Transverse colon (tissue), 4 donors: ENCODE measurements at regions not wholly inside any gene's neighbourhood (a gene's known extent, or its start where the extent isn't known, plus 50 kb on each side); places are given as distances from the start of the nearest gene placed in this dataset.
A peak's percentile ranks its signal among the peaks of the same experiment; 100 is the strongest.

Source experiments
- DNase-seq: peaks from one replicate; pipeline ENCODE4 v3.0.0-alpha.2; 2019
- H3K27ac ChIP-seq, 4 donors: fragments of 200-600 bp; sonication (generic); 2 replicates each; pipeline ENCODE4 v1.5.1; 2016 to 2018; ENCODE audit warnings: inconsistent platforms in 4 of 4
- H3K27me3 ChIP-seq: fragments of 200-600 bp; sonication (generic); 2 replicates; pipeline ENCODE4 v1.5.1; 2017; ENCODE audit warnings: inconsistent platforms
- H3K36me3 ChIP-seq, 4 donors: fragments of 200-600 bp; sonication (generic); 2 replicates each; pipeline ENCODE4 v1.5.1; 2017 to 2019; ENCODE audit warnings: inconsistent platforms in 4 of 4
- H3K4me1 ChIP-seq, 4 donors: fragments of 200-600 bp; sonication (generic); 2 replicates each; pipeline ENCODE4 v1.5.1; 2017 to 2020; ENCODE audit warnings: inconsistent platforms in 4 of 4
- H3K4me3 ChIP-seq, 4 donors: fragments of 200-600 bp; sonication (generic); 1 replicate in 1 of 4; 2 replicates in 3 of 4; pipeline versions ENCODE4 v1.5.1 to v1.6.1; 2017 to 2019; ENCODE audit warnings: inconsistent platforms in 4 of 4
- H3K9me3 ChIP-seq, 2 donors: fragments of 200-600 bp; sonication (generic); 2 replicates each; pipeline ENCODE4 v1.5.1; 2017 to 2019; ENCODE audit warnings: inconsistent platforms in 2 of 2
- EP300 ChIP-seq: sonication (generic); formaldehyde crosslinking; IDR thresholded peaks from one replicate; pipeline ENCODE4 v1.6.1; 2017; ENCODE audit warnings: antibody characterized with exemption, low read depth
- POLR2A ChIP-seq: fragments of 450-650 bp; IDR thresholded peaks from one replicate; pipeline ENCODE4 v1.6.1; 2016; ENCODE audit warnings: antibody characterized with exemption, mild to moderate bottlenecking, moderate library complexity
- POLR2AphosphoS5 ChIP-seq, 3 donors: sonication (generic); formaldehyde crosslinking; IDR thresholded peaks; one replicate each; pipeline ENCODE4 v1.6.1; 2016; ENCODE audit warnings: antibody characterized with exemption in 3 of 3
- WGBS, 2 donors: methylation state at CpG; one replicate each; pipeline ENCODE4 v1.1.5; 2018; ENCODE audit warnings: low coverage in 1 of 2; 5-methylcytosine and 5-hydroxymethylcytosine counted together
- in situ Hi-C, 4 donors: fragments of 200-750 bp; cut with MboI; loops; one replicate each; pipeline versions ENCODE4 v1.15.0 to v1.15.1; 2017; ENCODE audit warnings: low sequenced_read_pairs in 3 of 4, low pct_ligation_motif_present in 1 of 4, low pct_unique_long_range_greater_than_20kb in 1 of 4
- intact Hi-C: fragments of 100-400 bp; cut with DNase I; formaldehyde crosslinking; loops from one replicate; pipeline ENCODE4 v1.15.1; 2023; ENCODE audit warnings: low total_unique reads
- TF ChIP-seq, protein P1 (sequence below), 5 experiments: fragments of 200-600 bp in 3 of 5; fragments of 450-650 bp in 2 of 5; sonication (generic) in 3 of 5; IDR thresholded peaks; 1 replicate in 2 of 5; 2 replicates in 3 of 5; pipeline ENCODE4 v1.5.1; 2016 to 2017; ENCODE audit warnings: antibody characterized with exemption in 5 of 5, inconsistent platforms in 3 of 5, mild to moderate bottlenecking in 2 of 5, moderate library complexity in 1 of 5

GRCh38 chr5:61626639-61627282 is 294.7 kb downstream of the ZSWIM6 start:
- Histone ChIP-seq H3K27ac (peak overlapping the region; percentile 82 to 85 (median 83)), H3K4me1 (peaks cover 0 to 27% (median 11%) of the 10 kb centered on the region in 4 donors), H3K27me3 (no peaks in the 10 kb centered on the region), H3K36me3 (no peaks in the 10 kb centered on the region), H3K9me3 (no peaks in the 10 kb centered on the region), H3K4me3 (peak overlapping the region; percentile 51 to 68 (median 64))
- in situ Hi-C loops: loop anchor here in 2 of 4 donors (25.0 kb wide), 2 partner anchors 289 to 564 kb away; partner anchors contain the start of gene ZSWIM6 (in 1 of the 2)
- WGBS, 2 donors: 50 to 59% methylated on average over 1 to 10 of the region's 10 CpGs
- intact Hi-C loops: no loop called here
- TF ChIP-seq, protein P1, sequence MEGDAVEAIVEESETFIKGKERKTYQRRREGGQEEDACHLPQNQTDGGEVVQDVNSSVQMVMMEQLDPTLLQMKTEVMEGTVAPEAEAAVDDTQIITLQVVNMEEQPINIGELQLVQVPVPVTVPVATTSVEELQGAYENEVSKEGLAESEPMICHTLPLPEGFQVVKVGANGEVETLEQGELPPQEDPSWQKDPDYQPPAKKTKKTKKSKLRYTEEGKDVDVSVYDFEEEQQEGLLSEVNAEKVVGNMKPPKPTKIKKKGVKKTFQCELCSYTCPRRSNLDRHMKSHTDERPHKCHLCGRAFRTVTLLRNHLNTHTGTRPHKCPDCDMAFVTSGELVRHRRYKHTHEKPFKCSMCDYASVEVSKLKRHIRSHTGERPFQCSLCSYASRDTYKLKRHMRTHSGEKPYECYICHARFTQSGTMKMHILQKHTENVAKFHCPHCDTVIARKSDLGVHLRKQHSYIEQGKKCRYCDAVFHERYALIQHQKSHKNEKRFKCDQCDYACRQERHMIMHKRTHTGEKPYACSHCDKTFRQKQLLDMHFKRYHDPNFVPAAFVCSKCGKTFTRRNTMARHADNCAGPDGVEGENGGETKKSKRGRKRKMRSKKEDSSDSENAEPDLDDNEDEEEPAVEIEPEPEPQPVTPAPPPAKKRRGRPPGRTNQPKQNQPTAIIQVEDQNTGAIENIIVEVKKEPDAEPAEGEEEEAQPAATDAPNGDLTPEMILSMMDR (IDR thresholded peaks at IDR 0.05): no peak
- TF ChIP-seq POLR2A (no peak), POLR2AphosphoS5 (IDR thresholded peaks at IDR 0.05) (no peak), EP300 (no peak)
- DNase-seq: no peak

GRCh38 chr5:61627531-61627930 is 295.5 kb downstream of the ZSWIM6 start:
- Histone ChIP-seq H3K27ac (no peak overlapping the region), H3K9me3 (no peaks in the 10 kb centered on the region), H3K4me1 (peaks cover 0 to 29% (median 11%) of the 10 kb centered on the region in 4 donors), H3K4me3 (no peak overlapping the region), H3K36me3 (no peaks in the 10 kb centered on the region), H3K27me3 (no peaks in the 10 kb centered on the region)
- TF ChIP-seq, protein P1 (IDR thresholded peaks at IDR 0.05): no peak
- TF ChIP-seq EP300 (no peak), POLR2A (no peak), POLR2AphosphoS5 (IDR thresholded peaks at IDR 0.05) (no peak)
- intact Hi-C loops (no loop called here), in situ Hi-C loops (loop anchor here in 2 of 4 donors (25.0 kb wide), 2 partner anchors 290 to 565 kb away; partner anchors contain the start of gene ZSWIM6 (in 1 of the 2))
- DNase-seq: no peak
- WGBS, 2 donors: 68 to 83% methylated on average over 1 to 2 of the region's 2 CpGs

DNA sequence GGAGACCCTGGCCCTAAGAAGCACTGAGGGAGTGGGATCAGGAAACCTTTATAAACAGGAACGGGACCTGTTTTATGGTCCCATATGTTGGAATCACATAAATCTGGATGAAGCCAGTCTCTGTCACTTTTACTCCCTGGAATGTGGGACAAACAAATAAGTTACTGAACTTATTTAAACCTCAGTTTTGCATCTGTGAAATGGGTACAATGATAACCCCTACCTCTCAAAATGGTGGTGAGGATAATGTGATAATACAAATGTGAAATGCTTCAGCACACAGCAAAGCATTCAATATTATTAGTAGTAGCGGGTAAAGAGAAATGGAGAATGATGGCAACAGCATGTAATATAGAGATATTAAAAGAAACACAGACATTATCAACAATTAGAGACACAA is 298.9 kb downstream of the ZSWIM6 start:
- no peak for DNase-seq
- peaks cover 0 to 14% (median 3%) of the 10 kb centered on the region in 4 donors for H3K4me1 ChIP-seq
- H3K9me3 ChIP-seq: no peaks in the 10 kb centered on the region
- H3K27ac ChIP-seq: peak overlapping the region; percentile 48 to 55 (median 54)
- WGBS, 2 donors: 80 to 85% methylated on average over 1 to 2 of the region's 2 CpGs
- intact Hi-C loops (loop anchor here (10.0 kb wide), 1 partner anchor 296 kb away; the partner anchor contains the start of gene ZSWIM6), in situ Hi-C loops (loop anchor here in 2 of 4 donors (25.0 kb wide), 2 partner anchors 294 to 569 kb away; partner anchors contain the start of gene ZSWIM6 (in 1 of the 2))
- TF ChIP-seq, protein P1 (IDR thresholded peaks at IDR 0.05): no peak
- TF ChIP-seq EP300 (no peak), POLR2A (no peak), POLR2AphosphoS5 (IDR thresholded peaks at IDR 0.05) (no peak)
- H3K4me3 ChIP-seq: no peak overlapping the region
- no peaks in the 10 kb centered on the region for H3K36me3 ChIP-seq
- H3K27me3 ChIP-seq: no peaks in the 10 kb centered on the region

- DNase-seq: peak; percentile 23
- Histone ChIP-seq H3K27ac (peak overlapping the region; percentile 48 to 55 (median 54)), H3K4me1 (peaks cover 0 to 13% (median 2%) of the 10 kb centered on the region in 4 donors), H3K4me3 (no peak overlapping the region), H3K9me3 (no peaks in the 10 kb centered on the region), H3K27me3 (no peaks in the 10 kb centered on the region), H3K36me3 (no peaks in the 10 kb centered on the region)
- WGBS, 2 donors: 65 to 66% methylated on average over 5 to 11 of the region's 11 CpGs
- no peak for TF ChIP-seq EP300
- TF ChIP-seq POLR2A: no peak
- TF ChIP-seq POLR2AphosphoS5 (IDR thresholded peaks at IDR 0.05): no peak
- TF ChIP-seq, protein P1 (IDR thresholded peaks at IDR 0.05): no peak
- in situ Hi-C loops: loop anchor here in 2 of 4 donors (25.0 kb wide), 2 partner anchors 294 to 569 kb away; partner anchors contain the start of gene ZSWIM6 (in 1 of the 2)
- intact Hi-C loops: loop anchor here (10.0 kb wide), 1 partner anchor 297 kb away; the partner anchor contains the start of gene ZSWIM6
Observed at GRCh38 chr5:61631438-61631941, 299.4 kb downstream of the ZSWIM6 start.
